ENCODE measurements at regions not wholly inside any gene's neighbourhood (a gene's known extent, or its start where the extent isn't known, plus 50 kb on each side); places are given as distances from the start of the nearest gene placed in this dataset.
"Not testable (repeated sequence)": the region's sequence is repeated elsewhere in the genome, so short reads cannot be mapped to it uniquely, and the experiment has no call there.

DNA sequence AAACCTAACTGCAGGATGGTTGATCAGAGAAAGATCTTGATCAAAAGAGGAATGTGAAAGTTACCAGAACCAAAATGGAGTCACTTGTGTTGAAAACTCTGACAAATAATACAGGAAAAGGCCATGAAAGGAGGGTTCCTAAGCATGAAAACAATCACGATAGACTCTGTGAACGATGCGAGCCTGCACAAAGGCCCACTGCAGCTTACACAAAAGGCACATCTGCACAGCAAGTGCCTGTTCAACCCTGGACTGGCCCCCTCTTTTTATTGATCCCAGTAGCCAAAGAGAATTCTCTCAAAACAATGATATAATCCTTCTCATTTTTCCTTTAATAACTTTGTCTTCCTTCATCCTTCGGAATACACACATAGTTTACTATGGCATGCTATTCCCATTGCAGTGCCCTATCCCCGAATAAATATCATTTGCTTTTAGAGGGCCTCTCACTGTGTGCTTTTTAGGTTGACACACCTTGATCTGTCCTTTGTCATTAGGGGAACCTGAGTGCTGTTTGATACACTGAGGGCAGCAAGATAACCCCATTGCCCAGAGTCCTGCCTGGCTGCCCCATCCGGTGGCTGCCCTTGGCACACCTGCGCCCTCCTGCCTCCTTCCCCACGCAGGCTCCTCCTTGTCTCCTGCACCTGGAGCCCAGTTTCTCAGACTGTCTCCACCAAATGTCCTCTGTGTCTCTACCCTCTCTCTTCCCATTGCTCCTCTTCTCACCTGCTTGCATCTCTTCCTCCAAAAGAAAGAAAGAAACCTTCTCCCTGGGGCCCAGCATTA lies 98.3 kb upstream of the FRMD1 start:
- DNase-seq, result no peak

DNA sequence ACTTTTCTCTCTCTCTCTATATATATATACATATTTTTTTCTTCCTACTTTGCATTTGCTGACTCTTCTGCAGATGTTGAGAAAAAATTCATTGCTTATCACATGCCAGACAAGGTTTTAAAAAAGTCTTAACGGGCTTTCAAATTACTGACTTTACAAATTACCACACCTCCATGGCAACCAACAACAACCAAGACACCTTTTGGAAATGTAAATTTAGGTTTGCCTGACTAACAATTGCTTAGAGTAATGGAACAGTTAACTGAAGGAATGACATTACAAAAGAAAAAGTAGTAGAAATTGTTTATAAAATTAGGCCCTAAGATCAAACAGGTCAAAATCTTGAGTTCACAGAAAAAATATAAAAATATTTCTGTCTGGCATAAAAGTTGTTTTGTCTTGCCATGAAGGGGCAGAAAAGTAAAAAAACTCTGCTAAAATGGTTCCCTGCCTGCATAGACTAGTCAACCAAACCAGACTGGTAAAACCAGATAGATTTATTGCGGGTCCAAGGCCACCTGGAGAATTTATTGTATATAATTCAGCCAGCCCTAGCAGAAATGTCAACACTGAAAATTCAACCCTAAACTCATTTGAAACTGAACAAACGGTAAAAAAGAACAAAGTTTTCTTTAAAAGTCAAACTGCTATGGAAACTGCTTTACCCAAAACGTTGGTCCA lies 92.8 kb upstream of the FRMD1 start:
- no peak for DNase-seq

DNA sequence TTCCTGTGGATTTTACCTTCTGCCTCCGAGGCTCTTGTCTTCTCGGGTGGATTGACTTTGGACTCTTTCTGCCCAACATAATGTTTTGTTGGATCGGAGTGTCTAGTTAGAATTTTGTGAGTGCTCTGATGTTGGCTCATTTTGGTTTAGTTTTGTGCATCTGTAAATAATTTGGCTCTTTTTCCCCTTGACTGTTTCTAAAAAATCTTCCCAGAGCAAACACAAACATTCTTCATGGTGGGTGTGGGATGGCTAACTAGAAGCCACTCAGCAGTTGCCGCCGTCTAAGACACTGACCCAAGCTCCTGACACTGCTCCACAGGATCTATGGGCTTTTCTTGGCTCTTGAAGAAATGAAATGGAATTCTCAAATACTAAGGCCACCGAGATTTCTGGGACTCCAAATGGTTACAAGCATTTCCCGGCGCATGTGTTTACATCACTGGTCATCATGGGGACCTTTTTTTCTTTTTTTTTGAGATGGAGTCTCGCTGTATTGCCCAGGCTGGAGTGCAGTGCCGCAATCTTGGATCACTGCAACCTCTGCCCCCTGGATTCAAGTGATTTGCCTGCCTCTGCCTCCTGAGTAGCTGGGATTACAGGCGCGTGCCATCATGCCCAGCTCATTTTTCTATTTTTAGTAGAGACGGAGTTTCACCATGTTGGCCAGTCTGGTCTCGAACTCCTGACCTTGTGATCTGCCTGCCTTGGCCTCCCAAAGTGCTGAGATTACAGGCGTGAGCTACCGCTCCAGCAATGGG lies 92.0 kb upstream of the FRMD1 start:
- DNase-seq, result no peak

DNA sequence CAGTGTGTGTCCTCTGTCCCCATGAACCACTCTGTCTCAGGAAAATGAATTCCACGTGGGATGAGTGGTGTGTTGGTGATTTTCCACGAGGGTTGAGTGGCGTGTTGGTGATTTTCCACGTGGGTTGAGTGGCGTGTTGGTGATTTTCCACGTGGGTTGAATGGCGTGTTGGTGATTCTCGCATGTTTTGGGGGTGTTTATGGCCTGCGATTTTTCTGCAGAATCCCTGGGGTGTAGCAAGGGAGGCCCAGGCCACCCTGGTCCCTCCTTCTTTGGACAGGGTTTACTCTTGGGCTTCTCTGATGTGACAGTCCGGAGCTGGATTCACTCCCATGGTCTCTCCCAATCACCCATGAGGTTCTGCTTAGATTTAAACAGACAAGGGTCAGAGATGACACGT lies 90.6 kb upstream of the FRMD1 start:
- no peak for DNase-seq

DNA sequence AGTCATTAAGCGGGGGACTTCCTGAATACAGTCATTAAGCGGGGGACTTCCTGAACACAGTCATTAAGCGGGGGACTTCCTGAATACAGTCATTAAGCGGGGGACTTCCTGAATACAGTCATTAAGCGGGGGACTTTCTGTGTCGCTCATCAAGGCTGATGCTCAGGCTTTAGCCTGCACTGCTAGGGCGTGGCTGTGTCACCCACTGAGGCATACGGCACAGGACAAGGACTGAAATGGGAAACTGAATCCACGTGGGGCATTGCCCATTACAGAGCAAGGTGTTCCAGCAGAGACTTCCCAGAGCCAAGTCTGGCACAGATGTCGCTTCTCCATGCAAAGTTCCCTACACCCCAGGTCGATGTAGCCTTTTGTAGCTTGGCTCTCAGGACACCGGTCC lies 89.9 kb upstream of the FRMD1 start:
- not testable (repeated sequence) for DNase-seq

DNA sequence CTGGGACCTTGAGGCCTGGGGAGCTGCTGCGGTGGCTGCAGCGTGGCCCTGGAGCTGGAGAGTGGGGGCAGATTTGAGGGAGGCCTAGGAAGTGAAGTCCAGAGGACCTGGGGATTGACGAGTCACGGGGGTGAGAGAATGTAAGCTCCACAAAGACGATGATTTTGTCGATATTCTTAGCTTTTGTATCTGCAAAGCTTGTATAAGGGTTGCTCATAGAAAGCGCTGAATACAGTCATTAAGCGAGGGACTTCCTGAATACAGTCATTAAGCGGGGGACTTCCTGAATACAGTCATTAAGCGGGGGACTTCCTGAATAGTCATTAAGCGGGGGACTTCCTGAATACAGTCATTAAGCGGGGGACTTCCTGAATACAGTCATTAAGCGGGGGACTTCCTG lies 89.3 kb upstream of the FRMD1 start:
- DNase-seq, result not testable (repeated sequence)

DNA sequence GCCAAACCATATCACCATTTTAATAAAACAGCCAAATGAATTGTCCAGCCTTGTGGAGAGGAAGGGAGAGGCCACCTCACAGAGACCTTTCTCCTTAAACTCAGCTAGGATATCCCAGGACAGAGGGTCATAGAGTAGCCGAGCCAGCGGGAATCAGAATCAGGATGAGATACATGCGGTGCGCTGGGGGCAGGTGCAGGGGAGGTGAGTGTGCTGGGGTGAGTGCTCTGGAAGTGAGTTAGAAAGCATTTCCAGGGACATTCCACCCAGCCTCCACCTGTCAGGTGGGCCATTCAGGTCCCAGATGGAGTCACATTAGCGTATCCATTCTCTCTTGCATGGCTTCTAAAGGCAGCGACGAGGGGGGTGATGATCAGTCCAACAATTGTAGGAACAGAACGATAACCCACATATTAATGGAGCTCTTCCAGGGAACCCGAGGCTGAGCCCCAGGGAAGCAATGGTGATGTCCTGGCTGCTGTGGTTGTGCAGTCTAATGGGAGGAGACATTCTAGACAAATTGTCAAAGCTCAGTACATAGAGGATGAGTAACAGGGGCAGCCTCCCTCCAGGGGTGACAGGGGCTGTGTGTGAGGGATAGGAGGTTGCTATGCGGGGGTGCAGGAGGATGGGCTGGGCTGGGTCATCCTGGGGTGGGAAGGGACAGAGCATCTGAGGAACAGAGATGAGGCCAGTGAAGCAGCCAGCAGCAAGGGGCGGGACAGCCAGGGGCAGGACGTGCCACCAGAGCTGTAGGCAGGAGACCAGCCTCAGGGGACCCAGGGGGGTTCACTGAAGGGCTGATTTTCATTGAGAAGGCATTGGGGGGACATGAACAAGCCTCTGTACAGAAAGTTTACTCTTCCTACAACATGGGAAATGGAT lies 88.7 kb upstream of the FRMD1 start:
- DNase-seq, result no peak

DNA sequence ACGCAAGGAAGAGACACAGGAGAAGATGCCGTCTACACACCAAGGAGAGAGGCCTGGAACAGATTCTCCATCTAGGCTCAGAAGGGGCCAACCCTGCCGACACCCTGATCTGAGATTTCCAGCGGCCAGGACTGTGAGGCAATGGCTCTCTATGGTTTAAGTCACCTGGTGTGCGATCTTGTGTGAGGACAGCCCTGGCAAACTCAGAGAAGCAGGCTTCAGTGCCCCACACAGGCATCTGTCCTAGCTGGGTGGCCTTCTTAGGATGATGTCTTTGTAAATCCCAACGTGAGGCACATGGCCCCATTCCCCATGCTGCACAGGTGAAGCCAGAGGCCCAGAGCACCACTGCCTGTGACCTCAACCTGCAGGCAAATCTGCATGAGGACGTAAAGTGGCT lies 87.6 kb upstream of the FRMD1 start:
- DNase-seq, result no peak

DNA sequence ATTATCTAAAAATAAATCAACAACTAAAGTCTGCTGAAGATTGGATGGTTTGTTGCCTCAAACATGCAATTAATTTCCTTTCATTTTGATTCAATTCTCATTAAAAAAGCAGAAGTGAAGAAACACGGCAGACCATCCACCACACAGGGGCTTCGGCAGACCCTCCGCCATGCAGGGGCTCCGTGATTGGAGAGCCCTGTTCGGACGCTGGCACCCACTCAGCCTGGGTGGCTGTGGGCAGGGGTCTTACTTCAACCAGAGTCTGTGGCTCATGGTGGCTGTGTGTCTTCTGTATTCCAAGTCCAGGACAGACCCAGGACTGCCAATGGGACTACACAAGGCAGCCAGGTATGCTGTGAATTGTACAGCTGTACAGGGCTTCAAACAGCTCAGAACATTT lies 86.9 kb upstream of the FRMD1 start:
- DNase-seq, result no peak

DNA sequence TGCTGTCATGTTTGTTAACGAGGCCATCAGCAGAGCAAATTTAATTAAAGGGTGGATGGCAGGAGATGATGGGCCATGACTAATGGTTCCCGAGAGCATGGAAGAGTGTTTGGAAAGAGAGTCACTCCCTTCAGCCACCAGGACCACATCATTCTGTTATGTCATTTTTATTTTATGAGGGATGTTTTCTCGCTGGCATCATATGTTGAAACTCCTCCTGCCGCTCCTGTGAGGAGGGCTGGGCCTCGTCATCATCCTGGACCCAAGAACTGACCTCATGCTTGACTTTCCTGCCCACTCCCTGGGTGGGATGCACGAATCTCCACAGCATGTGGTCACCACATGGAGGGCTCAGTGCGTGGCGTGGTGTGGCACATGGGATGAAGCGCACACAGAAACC lies 86.4 kb upstream of the FRMD1 start:
- DNase-seq, result no peak

DNA sequence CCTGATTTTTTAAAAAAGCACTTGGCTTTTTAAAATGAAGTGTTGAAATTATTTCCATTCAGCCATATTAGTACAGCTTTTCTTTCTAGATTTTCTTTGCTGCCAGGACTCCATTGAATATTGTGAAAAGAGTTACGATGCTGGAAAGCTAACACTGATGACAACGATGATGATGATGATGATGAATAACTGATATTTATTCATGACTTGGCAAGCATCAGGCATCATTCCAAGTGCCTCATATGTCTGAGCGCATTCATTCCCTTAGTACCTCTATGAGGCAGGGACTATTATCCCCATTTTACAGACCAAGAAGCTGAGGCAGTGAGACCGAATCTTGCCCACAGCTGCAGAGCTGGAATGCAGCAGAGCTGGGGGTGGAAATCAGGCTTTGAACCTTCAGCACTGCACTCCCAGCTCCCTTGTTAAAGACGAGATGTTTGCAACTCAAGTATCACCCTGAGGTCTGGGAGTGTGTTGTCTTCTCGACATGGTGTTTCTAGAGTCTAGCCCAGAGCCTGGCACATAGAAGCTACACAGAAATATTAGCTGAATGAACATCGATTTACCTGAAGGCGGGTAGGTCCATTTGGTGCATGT lies 85.5 kb upstream of the FRMD1 start:
- DNase-seq, result no peak

DNA sequence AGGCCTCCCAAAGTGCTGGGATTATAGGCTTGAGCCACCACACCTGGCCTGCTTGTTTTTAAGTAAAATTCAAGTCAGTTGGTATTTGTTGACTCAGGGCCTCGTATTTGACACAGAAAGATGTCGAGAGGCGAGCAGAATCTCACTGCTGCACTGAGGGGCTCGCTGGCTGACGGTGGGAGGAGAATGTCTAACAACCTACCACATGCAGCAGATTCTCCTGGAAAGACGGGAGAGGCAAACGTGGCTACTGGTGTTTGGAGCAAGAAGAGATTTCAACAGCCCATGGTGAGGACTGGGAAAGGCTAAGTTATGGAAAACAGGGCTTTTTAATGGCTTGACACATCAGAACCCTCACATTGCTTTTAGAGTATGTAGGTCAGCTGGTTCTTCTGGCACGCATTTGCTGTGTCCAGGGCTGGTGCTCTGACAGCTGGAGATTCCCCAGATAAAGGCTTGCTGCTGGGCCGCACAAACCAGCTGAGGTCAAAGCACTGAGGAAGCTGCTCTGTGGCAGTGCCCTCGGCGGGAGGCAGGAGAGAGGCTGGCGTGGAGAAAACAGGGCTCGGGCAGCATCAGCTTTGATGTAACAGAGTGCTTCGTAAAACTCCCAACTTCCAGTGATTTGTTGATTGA lies 84.2 kb upstream of the FRMD1 start:
- DNase-seq, result peak in 2 of 3 donors; percentile 39 to 68

DNA sequence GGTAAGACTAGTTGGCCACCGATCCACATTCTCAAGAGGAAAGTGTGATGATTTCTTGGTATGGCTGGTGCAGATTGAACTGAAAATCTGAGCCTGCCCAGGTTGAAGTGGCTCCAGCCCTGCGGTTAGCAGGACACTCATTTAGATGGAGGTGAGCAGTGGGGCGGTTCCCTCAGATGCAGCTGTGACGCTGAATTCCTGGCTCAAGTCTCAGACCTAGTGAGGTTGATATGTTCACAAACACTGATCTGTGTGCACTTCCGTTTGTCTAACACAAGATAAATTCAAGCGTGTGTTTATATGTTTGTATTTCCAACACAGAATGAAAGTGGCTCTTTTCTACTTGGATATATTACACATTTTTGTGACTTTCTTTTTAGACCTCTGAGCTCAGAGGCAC lies 83.4 kb upstream of the FRMD1 start:
- no peak for DNase-seq

DNA sequence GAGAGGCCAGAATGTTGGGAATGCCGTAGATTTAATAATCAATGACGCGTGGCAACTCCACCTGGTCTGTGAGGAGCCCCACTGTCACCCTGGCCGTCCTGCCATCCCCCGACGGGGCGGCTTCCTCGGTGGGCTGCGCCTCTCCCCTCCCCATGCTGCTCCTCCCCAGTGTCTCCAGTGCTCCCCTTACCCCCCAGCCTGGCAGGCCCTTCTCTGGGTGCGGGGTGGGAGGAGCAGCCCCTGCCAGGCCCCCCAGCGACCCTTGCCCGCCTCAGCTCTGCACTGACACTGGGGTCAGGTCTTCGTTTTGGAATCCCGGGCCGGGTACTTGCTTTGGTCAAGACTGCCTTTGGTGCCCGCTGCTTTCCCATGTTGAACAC lies 82.3 kb upstream of the FRMD1 start:
- no peak for DNase-seq

DNA sequence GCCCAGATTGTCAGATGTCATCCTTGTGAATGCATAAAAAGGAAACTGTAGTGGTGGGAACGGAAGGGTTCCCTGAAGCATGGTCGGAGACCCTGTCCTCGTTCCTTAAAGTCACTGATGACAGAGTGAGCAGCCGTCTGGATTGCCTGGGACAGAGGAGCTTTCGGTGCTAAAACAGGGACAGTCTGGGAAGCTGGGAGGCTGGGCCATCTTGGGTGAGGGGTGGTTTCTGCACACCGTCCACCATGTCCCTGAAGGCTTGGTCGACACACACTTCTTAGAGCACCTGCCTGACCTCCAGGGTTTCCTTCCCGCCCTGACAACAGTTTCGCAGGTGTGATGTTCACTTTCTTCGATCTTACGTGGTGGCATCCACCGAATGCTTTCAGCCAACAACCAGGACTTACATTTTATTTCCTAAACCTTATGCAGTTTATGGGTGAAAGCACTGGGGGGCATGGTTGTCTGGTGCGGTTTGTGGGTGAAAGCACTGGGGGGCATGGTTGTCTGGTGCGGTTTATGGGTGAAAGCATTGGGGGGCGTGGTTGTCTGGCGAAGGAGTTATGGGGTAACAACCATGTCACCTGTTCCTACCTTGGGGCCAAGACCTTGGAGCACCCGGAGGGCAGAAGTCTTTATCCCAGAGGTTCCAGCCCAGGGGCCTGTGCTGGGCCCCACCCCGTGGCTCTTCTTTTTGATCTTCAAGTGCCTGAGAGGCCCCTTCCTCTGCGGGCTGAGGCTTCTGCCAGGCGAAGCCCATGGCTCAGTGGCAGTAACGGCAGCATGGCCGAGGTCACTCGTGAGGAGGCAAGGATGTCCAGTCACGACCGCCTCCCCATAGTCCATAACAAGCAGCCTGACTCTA lies 81.7 kb upstream of the FRMD1 start:
- DNase-seq, result no peak

DNA sequence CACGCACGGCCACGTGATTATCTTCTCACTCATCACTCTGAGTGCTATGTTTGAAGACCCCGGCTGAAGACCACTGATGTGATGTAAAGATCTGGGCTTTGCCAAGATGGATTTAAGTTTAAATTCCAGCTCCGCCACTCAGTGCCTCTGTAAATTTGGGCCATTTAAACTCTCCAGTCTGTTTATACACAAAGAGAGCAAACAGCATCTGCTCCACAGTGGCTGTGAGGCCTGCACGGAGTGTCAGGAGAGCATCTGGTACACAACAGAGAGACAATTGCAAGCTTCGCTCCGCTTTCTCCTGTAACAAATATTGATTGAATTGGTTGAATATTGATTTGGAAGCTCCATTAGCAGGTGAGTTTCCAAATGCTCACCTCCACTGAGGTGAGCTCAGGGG lies 80.5 kb upstream of the FRMD1 start:
- no peak for DNase-seq

DNA sequence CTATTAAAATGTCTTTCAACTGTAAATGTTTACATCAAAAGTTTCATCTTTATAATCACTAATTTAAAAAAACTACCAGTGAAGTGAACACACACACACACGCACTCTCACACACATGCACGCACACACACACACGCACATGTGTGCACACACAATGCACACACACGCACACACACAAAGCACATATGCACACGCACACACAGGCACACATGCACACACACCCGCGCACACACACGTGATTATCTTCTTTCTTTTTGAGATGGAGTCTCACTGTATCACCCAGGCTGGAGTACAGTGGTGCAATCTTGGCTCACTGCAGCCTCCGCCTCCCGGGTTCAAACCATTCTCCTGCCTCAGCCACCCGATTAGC lies 80.0 kb upstream of the FRMD1 start:
- DNase-seq, result no peak

DNA sequence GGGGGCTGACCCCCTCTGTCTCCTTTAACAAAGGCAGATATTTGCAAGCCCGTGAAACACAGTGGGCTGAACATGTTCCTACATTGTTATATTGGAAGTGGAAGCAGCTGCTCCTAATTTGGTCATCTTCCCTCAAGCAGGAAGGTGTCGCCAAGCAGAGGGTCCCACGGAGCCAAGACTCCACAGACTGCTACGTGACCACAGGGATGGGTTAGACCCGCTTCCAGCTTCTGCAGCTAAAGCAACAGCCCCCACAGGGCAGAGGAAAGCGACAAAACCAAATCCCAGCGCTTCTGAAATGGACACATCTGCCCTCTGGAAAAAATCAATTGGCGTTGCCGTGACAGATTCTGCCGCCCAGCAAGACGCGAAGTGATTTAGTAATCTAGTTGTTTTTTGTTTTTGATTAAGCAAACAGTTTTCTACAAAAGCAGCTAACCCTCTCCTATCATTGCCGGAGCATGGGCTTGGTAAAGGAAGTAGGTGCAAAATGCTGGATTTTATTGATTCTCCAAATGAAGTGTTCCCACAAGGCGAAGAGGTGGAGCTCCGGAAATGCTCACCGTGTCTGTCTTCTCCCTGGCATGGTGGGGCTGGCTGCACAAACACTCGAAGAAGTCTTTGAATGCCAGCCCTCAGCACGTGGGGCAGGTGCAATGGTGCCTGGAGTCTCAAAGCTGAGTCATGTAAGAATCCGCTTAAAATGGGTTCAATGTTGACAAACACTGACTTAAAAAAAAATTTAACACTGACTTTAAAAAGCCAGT lies 79.4 kb upstream of the FRMD1 start:
- DNase-seq, result peak in 1 of 3 donors; percentile 43

Measured in muscle of back (tissue), 3 donors.